ENCODE measurements at regions not wholly inside any gene's neighbourhood (a gene's known extent, or its start where the extent isn't known, plus 50 kb on each side); places are given as distances from the start of the nearest gene placed in this dataset.
"Not testable (repeated sequence)": the region's sequence is repeated elsewhere in the genome, so short reads cannot be mapped to it uniquely, and the experiment has no call there.

DNA sequence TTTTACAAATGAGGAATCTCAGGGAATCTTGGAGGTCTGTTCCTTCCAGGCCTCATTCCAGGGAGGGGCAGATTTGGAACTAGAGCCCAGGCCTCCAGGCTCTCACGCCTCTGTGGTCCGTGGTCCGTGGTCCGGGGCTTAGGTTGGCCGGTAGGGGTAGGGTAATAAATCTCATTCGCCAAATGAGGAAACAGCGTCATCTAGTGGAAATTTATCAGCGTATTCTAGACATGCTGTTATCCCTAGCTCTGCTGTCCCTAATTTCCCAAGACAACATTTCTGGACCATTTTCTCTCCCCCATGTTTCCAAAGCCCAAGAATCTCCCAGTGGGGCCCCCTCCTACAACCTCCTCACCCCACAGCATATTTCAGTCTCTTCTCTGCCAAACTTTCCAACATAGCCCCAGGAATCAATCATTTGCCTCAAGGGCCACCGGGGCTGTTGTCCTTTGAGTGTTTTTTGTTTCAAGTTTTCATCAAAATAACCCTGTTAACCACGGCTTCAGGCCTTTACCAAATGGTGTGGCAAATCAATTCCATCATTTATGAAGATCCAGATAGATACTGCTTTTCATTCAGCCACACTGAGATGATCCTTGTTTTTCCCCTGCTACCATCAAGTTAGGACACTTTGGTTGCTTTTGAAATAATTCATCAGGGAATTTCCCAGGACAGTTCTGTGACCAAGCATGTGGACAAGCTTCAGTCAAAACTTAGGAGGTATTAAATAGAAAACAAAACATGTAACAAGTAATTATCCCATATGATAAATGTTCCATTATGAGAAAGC is 126.8 kb downstream of the ALDH8A1 start:
- intact Hi-C loops (cut with DNase I), result loop anchor here (1.0 to 10.0 kb wide), 5 partner anchors 59 to 701 kb away; no protein-coding TSS in a partner anchor
- DNase-seq, result peak in 6 of 10 donors; percentile 19 to 81 (median 40)

DNA sequence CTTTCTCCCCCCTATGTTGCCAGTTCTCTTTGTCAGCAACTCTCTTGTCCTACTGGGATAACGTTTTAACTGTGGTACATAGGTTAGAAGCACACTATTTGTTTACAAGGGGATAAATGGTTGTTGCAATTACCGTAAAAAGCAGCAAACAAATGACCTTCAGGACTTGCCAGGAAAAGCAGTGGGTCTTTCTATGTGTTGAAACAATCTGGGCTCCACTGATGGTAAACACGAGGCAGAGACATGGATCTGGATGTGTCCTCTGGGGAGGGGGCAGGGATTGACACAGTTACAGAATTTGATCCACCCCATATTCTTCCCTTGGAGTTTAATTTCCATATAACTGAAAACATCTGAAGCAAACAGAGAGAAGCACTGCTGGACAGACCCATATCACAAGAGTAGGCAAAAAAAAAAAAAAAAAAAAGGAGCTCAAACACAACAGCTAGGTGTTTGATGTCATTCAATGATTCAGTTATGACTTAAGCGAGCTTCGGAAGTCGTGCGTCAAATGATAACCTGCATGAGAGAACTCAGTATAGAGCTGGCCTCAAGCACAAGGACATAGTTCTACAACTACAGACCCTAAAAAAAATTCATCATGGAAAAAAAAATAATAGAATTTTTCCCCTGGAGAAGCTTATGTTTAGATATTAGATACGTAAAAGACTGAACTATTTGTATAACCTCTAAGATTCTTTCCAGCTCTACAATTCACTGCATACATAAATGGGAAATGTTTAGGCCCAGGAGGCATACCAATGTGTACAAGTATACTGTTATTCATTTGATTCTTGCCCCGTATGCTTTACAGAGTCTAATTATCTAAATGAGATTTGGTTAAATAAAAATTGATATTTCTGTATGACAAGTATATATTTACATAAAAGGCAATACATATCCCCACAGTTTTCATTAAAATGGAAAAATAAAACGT is 127.7 kb downstream of the ALDH8A1 start:
- no peak for DNase-seq
- intact Hi-C loops (cut with DNase I), result loop anchor here (5.0 to 10.0 kb wide), 3 partner anchors 60 to 700 kb away; no protein-coding TSS in a partner anchor

DNA sequence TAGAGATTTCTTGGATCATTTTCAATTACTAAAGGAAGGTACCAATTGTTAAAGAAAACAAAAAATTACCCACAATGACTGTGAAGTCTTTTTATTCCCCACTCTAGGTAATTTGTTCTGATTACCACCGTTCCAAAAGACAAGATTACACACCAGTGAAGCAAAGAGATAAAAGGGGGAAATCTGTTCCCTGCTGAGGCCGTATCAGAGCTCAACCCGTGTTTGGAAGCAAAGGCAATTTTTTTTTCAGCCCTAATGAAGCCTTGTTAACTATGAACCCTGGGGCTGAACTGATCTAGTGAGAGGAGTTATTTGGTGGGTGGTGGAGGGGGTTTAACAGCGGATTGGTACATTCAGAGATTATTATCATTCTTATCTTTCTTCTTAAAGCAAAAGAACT is 128.5 kb downstream of the ALDH8A1 start:
- intact Hi-C loops (cut with DNase I), result loop anchor here (5.0 to 10.0 kb wide), 3 partner anchors 61 to 699 kb away; no protein-coding TSS in a partner anchor

DNA sequence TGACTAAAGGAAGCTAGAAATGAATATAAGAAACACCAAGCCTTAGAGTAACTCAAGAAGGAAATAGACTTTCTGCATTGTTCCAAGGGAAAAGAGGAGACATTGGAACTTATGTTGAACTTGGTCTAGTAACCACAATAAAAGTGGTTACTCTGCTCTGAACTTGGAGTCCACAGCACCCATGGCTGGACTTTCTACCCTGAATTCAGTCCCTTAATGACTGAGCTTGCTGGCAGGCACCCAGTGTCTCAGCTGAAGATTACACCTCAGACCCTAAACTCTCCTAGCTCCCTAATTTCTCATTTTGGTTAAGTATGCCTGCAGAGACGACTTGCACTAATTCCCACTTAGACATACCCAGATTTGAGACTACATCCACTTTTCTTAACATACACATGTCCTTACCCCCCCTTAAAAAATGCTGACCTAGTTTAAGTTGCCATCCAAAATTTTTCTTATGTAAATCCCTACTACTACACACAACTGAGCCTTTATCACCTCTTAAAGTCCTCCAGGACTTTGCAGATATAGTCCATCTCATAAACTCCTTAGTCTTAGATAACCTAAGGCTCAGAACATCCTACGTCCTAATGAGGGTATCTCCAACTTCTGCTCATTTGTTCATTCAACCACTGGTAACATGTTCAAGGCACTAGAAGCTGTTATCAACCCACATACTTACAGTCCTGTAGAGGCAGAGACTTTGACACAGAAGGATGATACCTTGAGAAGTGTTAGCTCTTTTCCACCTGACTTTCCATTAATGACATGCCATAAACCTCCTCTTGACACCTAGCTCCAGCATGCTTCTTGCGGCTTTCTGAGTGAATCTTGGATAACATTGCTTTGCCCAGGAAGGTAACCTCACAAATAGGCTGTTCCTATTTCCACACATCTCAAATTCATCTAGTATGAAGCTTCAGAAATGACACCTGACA is 129.8 kb downstream of the ALDH8A1 start:
- intact Hi-C loops (cut with DNase I), result loop anchor here (5.0 to 10.0 kb wide), 3 partner anchors 62 to 698 kb away; no protein-coding TSS in a partner anchor
- no peak for DNase-seq

More for the DNA sequence above, 128.5 kb downstream of the ALDH8A1 start:
- DNase-seq, result no peak

DNA sequence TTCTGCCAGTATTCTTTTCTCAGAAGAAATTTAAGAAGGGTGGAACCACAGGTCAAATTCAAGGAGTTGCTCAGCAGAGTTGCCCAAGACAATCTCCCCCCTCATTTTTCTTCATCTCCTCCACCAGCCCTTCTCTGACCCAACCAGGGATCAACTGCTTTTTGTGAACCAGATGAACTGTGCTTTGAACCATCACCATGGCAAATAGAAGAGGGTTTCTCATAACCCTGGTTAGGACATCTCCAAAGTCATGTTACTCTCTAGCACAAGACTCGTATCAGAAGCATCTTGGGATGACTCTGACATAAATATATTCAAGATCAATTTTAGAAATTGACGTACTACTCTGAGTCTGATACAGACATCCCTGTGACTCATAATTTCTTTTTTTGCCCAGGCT is 130.7 kb downstream of the ALDH8A1 start:
- DNase-seq, result no peak
- intact Hi-C loops (cut with DNase I), result no loop called here

DNA sequence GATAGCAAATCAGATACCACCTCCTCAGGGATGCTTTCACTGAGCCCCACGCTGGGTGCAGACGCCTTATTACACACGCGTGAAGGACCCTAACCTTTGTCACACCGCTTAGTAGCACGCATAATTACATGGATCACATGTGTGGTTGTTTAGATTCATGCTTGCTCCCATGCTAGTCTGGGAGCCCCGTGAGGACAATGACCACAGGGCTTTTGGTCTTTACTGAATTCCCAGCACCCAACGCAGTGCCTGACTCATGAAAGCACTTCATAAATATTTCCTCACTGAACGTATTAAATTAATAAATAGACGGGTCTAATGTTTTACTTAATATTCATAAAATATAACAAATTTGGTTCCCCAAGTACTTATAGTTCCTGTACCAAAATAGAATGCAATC is 132.5 kb downstream of the ALDH8A1 start:
- no peak for DNase-seq
- intact Hi-C loops (cut with DNase I), result no loop called here

DNA sequence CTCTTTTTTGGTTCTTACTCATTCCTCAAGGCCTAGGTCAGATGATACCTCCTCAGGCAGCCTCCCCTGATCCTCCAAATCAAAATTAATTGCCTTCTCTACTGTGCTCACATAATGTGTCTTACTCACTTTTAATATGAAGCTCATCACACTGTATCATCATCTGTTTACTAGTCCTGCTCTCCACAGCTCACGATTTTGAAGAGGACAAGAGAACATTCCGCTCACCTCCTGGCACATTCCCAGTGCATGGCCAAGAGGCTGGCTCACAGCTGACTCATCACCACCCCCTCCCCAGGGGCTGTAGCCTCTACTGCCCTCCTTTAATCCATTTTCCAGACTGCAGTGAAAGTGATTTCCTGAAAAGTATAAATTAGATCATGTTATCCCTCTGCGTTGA is 133.1 kb downstream of the ALDH8A1 start:
- intact Hi-C loops (cut with DNase I), result no loop called here

DNA sequence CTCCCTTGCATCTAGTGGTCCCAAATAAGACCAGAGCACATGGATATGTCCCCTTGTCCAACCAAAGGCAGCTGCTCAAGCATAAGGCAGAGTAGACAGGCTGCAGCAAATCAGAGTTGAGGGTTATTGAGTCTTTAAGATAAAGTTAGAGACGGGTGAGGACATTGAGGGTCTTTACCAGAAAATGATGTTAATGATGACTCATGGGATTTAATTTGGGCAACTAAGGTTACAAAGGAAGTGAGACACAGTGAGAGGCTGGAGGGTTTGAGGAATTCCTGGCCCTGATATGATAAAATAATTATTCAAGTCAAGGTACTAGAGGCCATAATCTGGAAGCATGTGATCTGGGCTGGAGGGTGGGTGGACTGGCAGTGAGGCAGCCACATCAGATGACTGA is 133.6 kb downstream of the ALDH8A1 start:
- no peak for DNase-seq
- intact Hi-C loops (cut with DNase I), result no loop called here

More for the DNA sequence above, 133.1 kb downstream of the ALDH8A1 start:
- DNase-seq, result no peak

DNA sequence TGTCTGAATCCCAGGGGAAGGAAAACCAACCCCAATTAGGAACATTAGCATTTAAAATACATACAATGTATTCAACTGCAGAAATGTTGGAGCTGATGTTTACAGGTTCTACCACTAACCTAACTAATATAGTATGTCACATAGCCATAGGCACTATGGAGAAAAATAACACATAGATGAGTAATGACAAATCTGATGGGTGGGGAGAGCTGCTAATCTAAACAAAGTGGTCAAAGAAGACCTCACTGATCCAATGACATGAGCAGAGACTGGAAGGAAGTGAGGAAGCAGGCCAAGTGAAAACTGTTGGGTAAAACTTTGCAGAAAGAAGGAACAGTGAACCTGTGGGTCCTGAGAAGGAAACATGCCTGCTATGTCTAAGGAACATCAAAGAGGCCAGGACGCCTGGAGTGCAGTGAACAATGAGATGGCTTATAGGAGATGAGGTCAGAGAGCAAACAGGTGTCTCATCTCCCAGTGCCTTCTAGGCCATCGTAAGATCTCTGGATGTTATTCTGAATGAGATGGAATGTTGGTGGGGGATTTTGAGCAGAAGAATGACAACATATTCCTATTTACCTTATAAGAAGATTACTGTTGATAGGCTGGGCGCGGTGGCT is 135.7 kb downstream of the ALDH8A1 start:
- intact Hi-C loops (cut with DNase I), result no loop called here

DNA sequence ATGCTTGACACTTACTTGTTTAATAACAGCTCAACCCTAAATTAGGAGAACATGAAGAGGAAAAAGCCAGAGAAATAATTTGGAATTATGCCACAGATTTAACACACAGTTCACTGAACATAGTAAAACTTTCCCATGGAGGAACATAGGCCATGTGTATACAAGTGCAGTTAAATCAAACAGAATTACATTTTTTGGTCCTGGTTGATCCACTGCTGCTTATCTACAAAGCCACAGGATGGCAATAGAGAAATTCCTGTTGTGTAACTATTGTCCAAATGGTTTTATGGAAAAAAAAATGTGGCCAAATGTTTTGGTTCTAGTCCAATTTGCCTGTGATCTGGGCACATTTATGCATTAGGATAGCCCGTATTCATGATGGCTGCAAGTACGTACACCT is 136.8 kb downstream of the ALDH8A1 start:
- no peak for DNase-seq
- intact Hi-C loops (cut with DNase I), result no loop called here

More for the DNA sequence above, 135.7 kb downstream of the ALDH8A1 start:
- no peak for DNase-seq

DNA sequence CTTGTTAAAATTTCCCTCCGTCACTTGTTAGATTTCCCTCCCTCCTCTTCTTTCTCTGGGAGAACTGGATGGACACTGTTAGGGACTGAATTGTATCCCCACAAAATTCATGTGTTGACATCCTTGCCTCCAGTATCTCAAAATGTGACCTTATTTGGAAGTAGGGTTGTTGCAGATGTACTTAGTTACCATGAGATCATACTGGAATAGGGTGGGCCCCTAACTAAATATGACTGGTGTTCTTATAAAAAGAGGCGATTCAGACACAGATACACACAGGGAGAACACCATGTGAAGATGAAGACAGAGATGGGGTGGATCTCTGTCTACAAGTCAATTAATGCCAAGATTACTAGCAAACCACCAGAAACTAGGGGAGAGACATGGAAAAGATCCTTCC is 139.5 kb downstream of the ALDH8A1 start:
- no peak for DNase-seq
- intact Hi-C loops (cut with DNase I), result no loop called here

DNA sequence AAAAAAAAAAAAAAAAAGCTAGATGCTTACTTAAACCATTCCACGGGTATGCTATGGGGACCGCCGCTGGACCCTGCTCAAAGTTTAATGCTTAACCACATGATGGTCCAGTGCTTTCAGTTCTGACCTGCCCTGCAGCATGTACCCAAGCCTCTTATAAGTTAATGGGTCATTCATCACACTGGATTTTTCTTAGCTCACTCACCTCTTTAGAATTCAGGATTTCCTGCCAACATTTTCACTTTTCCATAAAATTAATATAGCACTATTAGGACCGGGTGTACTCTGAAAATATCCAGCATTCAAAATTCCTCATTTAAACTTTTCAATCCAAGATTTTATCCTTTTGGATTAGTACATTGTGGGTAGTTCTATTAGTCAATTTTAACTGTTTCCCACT is 140.8 kb downstream of the ALDH8A1 start:
- DNase-seq, result no peak
- intact Hi-C loops (cut with DNase I), result no loop called here

DNA sequence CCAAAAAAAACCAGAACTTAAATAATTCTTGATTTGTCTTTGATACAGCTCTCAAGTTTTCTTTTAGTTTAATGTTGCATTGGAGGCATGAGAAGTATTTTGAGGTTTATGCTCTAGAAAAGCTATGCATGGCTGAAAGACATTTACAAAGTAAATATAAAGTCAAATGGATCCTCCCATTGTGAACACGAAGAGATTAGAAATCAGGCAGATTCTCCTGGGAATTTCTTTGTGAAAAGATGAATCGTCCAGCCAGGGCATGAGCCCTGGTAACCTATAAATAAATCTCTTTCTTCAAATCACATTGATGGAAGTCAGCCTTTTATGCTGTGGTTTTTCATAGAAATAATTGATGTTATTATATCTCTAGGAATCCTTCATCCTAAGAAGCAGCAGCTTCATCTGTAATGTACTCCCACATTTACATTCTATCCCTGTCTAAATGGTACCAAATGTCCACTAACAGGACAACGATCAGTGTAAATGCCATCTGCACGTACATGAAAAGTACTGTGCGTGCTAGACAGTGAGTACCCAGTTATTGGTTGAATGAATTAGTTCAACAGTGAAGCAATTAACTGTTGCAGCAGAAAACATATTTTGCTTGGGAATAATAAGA is 143.6 kb downstream of the ALDH8A1 start:
- intact Hi-C loops (cut with DNase I), result no loop called here
- no peak for DNase-seq

DNA sequence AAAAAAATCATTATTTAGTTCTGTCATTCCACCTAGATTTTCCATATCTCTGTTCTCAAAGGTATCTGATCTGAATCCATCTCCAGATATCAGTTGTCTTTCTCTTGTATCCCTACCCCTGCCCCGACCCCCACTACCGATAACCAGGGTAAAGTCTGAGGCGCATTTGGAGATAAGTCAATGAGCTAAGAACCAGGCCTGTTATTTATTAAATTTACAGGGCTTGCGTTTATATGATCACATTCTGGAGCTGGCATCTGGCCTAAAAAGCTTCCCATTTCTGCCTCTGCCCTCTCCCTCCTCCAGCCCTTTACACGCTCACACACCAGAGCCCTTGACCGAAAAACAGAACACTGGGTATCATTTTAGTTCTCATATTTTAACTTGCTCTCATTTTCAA is 144.7 kb downstream of the ALDH8A1 start:
- intact Hi-C loops (cut with DNase I), result no loop called here
- DNase-seq, result no peak

DNA sequence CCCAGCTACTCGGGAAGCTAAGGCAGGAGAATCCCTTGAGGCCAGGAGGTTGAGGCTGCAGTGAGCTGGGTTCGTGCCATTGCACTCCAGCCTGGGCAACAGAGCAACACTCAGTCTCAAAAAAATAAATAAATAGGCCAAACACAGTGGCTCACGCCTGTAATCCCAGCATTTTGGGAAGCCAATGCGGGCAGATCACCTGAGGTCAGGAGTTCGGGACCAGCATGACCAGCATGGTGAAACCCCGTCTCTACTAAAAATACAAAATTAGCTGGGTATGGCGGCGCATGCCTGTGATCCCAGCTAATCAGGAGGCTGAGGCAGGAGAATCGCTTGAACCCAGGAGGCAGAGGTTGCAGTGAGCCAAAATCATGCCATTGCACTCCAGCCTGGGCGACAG is 145.6 kb downstream of the ALDH8A1 start:
- intact Hi-C loops (cut with DNase I), result not testable (repeated sequence)

DNA sequence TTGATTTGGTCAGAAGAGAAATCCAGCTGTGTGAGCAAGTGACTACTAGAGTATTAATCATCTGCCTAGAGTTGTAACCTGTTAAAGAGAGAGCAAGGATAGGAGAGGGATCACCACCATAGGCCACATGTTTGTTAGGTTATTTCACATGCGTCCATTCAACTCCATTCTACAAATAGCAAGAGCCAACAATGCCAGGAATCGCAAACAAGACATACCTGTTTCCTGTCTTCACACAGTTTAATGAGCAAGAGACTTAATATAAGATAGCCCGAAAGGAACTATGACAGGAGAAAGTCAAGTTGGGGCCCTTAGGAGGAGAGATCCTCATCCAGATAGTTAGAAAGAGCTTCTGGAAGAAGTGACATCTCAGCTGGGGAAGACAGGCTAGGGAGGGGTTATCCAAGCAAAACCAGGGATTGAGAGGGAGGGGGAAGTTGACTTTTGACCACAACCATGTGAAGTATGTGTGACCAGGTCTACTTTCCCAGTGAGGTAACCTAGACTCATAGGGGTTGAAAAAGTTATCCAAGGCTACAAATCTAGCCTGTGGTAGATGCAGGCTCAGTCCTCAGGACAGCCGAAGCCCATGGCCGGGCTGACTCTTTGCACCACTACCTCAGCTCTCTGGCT is 147.4 kb downstream of the ALDH8A1 start:
- intact Hi-C loops (cut with DNase I), result no loop called here
- DNase-seq, result no peak

More for the DNA sequence above, 145.6 kb downstream of the ALDH8A1 start:
- not testable (repeated sequence) for DNase-seq

DNA sequence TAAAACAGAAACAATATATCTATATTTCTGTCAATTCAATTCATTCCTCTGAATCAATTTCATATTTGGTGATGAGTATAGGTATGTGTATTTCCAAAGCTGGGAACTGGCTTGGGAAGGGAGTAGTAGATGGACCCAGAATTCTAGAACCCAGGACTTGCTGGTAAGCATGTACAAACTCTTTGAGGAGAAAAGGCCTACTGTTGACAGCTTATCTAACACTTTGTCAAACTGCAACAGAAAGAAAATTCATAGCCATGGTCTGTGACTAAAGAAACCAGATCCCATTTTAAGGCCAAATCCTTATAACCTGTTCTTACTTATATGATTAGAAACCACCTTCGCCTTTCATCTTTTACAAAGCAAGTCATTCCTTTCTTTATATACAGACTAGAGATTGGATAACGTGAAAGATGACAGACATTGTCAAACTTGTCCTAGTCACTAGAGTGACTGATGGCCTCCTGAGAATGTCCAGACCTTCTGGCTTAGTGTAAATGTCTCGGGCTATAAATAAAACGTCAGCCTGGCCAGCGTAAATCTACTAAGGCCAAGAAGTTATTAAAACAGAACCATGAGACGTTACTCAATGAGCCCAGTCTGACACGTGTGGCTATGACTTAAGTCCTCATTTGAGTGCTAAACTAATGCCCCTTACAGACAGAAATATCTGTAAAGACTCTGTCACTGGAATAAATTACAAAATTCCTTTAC is 152.3 kb downstream of the ALDH8A1 start:
- intact Hi-C loops (cut with DNase I), result no loop called here
- DNase-seq, result no peak

DNA sequence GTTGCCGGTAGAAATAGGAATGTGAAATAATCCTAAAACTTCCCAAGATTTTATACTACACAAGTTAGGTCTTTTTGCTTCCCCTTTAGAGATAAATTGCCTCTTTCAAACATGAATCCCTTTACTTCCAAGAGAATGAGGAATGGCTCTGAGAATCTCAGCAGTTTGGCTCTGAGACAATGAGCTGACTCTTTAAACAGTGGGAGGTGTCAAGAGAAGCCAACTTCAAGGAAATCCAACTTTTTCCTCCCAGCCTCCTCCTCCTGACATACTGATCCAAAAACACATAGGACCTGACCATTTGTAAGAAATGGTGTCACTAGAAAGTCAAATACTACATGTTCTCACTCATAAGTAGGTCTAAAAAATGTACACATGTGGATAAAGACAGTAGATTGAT is 154.2 kb downstream of the ALDH8A1 start:
- DNase-seq, result no peak
- intact Hi-C loops (cut with DNase I), result no loop called here

Measured in posterior cingulate gyrus (tissue), 11 donors.